ENCODE measurements at regions not wholly inside any gene's neighbourhood (a gene's known extent, or its start where the extent isn't known, plus 50 kb on each side); places are given as distances from the start of the nearest gene placed in this dataset.
"Not testable (repeated sequence)": the region's sequence is repeated elsewhere in the genome, so short reads cannot be mapped to it uniquely, and the experiment has no call there.

DNA sequence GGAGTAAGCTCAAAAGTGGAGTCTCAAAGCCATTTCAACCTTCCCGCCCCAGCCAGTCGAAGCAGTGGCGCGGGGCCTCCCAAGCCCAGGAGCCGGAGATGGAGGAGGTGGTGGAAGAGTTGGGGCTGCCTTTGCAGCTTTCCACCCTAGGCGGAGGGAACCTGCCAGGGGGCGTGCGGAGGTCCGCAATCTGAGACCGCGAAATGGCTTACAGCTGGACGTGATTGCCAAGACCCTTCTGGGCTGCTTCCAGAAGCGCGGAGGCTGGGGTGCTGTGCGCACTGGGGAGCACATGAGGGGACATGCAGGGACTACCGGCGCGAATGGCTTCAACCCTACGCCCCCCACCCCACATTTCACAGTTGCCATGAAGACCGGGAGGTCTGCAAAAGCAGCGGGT lies 86.2 kb downstream of the PRR15 start:
- no peaks in the 10 kb centered on the region for H3K9me3 ChIP-seq (ENCODE audit: control insufficient read depth, low read length)
- H3K4me3 ChIP-seq (ENCODE audit: insufficient read depth, low read depth, low read length) = no peak overlapping the region
- 94 to 97% methylated on average over 21 of the region's 21 CpGs for WGBS, 2 experiments
- no peaks in the 10 kb centered on the region for H3K36me3 ChIP-seq (ENCODE audit: control insufficient read depth, insufficient read depth, low read length)
- no peak overlapping the region for H3K27ac ChIP-seq (ENCODE audit: insufficient read depth, low read depth, low read length, poor library complexity, severe bottlenecking)
- no peaks in the 10 kb centered on the region for H3K4me1 ChIP-seq (ENCODE audit: control insufficient read depth, insufficient read depth, low read length)
- H3K27me3 ChIP-seq (ENCODE audit: control insufficient read depth, insufficient read depth, low read length, poor library complexity, severe bottlenecking) = no peaks in the 10 kb centered on the region

DNA sequence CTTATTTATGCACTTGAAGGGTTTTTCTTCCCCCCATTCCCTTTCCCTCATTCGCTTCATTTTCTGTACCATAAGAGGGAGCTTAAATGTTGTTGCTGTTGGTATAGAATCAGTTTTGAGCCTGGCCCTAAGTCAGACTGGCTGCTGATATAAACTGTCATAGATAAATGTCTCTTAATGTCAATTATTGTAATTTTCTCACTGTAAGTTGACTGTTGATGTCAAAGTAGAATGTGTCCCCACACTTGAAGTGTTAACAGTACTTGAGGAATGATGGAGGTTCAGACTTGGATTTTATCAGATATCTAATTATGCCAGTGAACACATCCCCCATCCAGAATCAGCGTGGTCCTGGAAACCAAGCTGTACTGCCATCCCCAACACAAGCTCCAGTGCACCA lies 87.8 kb downstream of the PRR15 start:
- no peak overlapping the region for H3K4me3 ChIP-seq (ENCODE audit: insufficient read depth, low read depth, low read length)
- H3K36me3 ChIP-seq (ENCODE audit: control insufficient read depth, insufficient read depth, low read length) = no peaks in the 10 kb centered on the region
- 81 to 90% methylated on average over 1 of the region's 2 CpGs for WGBS, 2 experiments
- no peaks in the 10 kb centered on the region for H3K9me3 ChIP-seq (ENCODE audit: control insufficient read depth, low read length)
- no peak overlapping the region for H3K27ac ChIP-seq (ENCODE audit: insufficient read depth, low read depth, low read length, poor library complexity, severe bottlenecking)
- H3K27me3 ChIP-seq (ENCODE audit: control insufficient read depth, insufficient read depth, low read length, poor library complexity, severe bottlenecking) = no peaks in the 10 kb centered on the region
- H3K4me1 ChIP-seq (ENCODE audit: control insufficient read depth, insufficient read depth, low read length) = no peaks in the 10 kb centered on the region

DNA sequence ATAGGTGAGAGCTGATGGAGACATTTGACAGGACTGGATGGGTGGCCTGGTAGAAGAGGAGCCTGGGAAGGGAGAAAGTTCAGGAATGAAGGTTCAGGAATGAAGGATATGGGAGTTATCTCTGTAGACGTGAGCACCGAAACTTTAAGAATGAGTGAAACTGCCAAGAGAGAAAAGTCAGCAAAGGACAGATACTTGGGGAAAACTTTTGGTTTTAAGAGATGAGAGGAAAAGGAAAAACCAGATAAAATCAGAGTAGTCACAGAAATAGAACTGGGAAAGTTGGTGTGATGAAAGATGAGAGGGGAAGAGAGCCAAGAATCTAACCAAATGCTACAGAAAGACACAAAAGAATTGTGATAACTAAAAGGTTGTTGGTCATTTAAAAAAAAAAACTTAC lies 88.9 kb downstream of the PRR15 start:
- H3K27ac ChIP-seq (ENCODE audit: insufficient read depth, low read depth, low read length, poor library complexity, severe bottlenecking) = no peak overlapping the region
- H3K27me3 ChIP-seq (ENCODE audit: control insufficient read depth, insufficient read depth, low read length, poor library complexity, severe bottlenecking) = no peaks in the 10 kb centered on the region
- H3K9me3 ChIP-seq (ENCODE audit: control insufficient read depth, low read length) = no peaks in the 10 kb centered on the region
- H3K4me1 ChIP-seq (ENCODE audit: control insufficient read depth, insufficient read depth, low read length) = no peaks in the 10 kb centered on the region
- H3K36me3 ChIP-seq (ENCODE audit: control insufficient read depth, insufficient read depth, low read length) = no peaks in the 10 kb centered on the region
- no peak overlapping the region for H3K4me3 ChIP-seq (ENCODE audit: insufficient read depth, low read depth, low read length)
- 93 to 95% methylated on average over 2 of the region's 2 CpGs for WGBS, 2 experiments

DNA sequence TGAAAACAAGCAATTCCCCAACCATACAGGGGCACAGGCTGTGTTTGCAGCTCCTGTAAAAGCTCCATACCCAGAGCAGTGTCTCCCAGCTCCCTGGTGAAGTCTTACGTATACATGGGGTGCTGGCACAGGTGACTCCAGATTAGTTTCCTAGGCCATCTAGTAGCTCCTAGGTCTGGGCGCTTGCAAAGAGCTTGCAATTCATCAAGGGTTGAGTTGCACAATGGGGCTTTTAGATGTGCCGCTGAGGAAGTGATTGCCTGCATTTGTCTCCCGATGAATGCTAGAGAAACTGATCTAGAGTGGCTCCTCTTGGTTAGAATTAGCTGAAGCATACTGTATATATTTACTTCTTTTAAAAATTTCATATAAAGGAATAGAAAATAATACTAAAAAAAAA lies 90.7 kb downstream of the PRR15 start:
- WGBS, 2 experiments = 52 to 64% methylated on average over 4 of the region's 4 CpGs

DNA sequence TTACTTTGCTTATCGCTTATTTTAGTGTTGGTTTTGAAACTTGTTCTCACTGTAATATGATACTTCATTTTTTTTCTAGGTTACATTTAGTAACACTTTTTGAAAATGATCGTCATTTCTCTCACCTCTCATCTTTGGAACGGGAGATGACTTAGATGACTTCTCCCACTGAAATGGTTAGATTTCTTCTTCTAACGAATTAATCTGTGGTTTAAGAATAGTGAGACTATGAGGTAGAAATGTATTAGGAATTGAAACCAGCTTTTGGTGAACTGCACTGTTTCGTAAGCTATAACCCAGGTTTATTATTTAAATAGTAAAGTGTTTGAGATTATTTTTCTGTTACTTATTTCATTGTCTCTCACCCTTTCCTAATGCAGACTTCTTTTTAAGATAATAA lies 93.7 kb downstream of the PRR15 start:
- Histone ChIP-seq H3K36me3 (ENCODE audit: control insufficient read depth, insufficient read depth, low read length) (no peaks in the 10 kb centered on the region), H3K9me3 (ENCODE audit: control insufficient read depth, low read length) (no peaks in the 10 kb centered on the region), H3K4me3 (ENCODE audit: insufficient read depth, low read depth, low read length) (no peak overlapping the region), H3K27ac (ENCODE audit: insufficient read depth, low read depth, low read length, poor library complexity, severe bottlenecking) (no peak overlapping the region), H3K4me1 (ENCODE audit: control insufficient read depth, insufficient read depth, low read length) (no peaks in the 10 kb centered on the region), H3K27me3 (ENCODE audit: control insufficient read depth, insufficient read depth, low read length, poor library complexity, severe bottlenecking) (no peaks in the 10 kb centered on the region)
- WGBS, 2 experiments = 92 to 97% methylated on average over 2 to 4 of the region's 5 CpGs

More for the DNA sequence above, 90.7 kb downstream of the PRR15 start:
- H3K4me1 ChIP-seq (ENCODE audit: control insufficient read depth, insufficient read depth, low read length); H3K36me3 ChIP-seq (ENCODE audit: control insufficient read depth, insufficient read depth, low read length); H3K27ac ChIP-seq (ENCODE audit: insufficient read depth, low read depth, low read length, poor library complexity, severe bottlenecking); H3K27me3 ChIP-seq (ENCODE audit: control insufficient read depth, insufficient read depth, low read length, poor library complexity, severe bottlenecking); H3K9me3 ChIP-seq (ENCODE audit: control insufficient read depth, low read length); H3K4me3 ChIP-seq (ENCODE audit: insufficient read depth, low read depth, low read length): not testable (repeated sequence)

DNA sequence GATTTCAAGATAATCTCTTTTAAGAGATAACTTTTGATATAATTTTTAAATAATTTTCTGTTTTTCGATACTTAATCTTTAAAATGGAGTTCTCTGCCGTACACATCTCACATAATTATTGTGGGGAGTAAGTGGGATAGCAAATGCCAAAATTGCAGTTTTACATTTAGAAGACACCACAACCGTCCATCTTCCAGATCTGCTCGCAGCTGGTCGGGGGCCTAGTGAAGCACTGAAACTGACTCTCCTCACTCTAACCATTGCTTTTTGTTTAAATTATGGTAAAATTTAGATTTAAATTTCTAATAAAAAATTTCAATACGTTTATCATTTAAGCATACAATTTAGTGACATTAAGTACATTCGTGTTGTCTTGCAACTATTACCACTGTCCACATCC lies 94.2 kb downstream of the PRR15 start:
- Histone ChIP-seq H3K27ac (ENCODE audit: insufficient read depth, low read depth, low read length, poor library complexity, severe bottlenecking) (no peak overlapping the region), H3K36me3 (ENCODE audit: control insufficient read depth, insufficient read depth, low read length) (no peaks in the 10 kb centered on the region), H3K4me3 (ENCODE audit: insufficient read depth, low read depth, low read length) (no peak overlapping the region), H3K4me1 (ENCODE audit: control insufficient read depth, insufficient read depth, low read length) (no peaks in the 10 kb centered on the region), H3K27me3 (ENCODE audit: control insufficient read depth, insufficient read depth, low read length, poor library complexity, severe bottlenecking) (no peaks in the 10 kb centered on the region), H3K9me3 (ENCODE audit: control insufficient read depth, low read length) (no peaks in the 10 kb centered on the region)
- WGBS, 2 experiments = 97 to 98% methylated on average over 4 to 5 of the region's 7 CpGs

DNA sequence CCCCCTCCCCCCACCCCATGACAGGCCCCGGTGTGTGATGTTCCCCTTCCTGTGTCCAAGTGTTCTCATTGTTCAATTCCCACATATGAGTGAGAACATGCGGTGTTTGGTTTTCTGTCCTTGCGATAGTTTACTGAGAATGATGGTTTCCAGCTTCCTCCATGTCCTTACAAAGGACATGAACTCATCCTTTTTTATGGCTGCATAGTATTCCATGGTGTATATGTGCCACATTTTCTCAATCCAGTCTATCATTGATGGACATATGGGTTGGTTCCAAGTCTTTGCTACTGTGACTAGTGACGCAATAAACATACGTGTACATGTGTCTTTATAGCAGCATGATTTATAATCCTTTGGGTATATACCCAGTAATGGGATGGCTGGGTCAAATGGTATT lies 95.6 kb downstream of the PRR15 start:
- H3K36me3 ChIP-seq (ENCODE audit: control insufficient read depth, insufficient read depth, low read length); H3K27ac ChIP-seq (ENCODE audit: insufficient read depth, low read depth, low read length, poor library complexity, severe bottlenecking); H3K4me3 ChIP-seq (ENCODE audit: insufficient read depth, low read depth, low read length); H3K27me3 ChIP-seq (ENCODE audit: control insufficient read depth, insufficient read depth, low read length, poor library complexity, severe bottlenecking); H3K9me3 ChIP-seq (ENCODE audit: control insufficient read depth, low read length); H3K4me1 ChIP-seq (ENCODE audit: control insufficient read depth, insufficient read depth, low read length): not testable (repeated sequence)
- 91 to 98% methylated on average over 4 to 5 of the region's 5 CpGs for WGBS, 2 experiments

DNA sequence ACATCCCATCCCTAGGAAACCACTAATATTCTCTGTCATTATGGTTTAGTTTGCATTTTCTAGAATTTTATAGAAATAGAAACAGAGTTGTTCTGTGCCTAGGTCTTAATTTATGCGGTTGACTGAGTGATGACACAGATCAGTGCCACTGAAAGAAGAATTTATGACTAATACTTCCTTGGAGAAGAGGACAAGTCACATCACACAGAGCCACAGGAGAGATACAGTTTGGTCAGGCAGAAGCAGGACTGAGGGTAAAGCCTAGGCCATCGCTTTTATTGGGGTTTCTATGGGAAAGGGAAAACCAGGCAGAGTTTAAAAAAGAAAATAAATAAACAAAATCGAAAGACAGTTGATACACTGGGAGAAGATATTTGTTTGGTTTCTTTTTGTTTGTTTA lies 99.3 kb downstream of the PRR15 start:
- WGBS, 2 experiments = 92 to 96% methylated on average over 3 of the region's 3 CpGs
- H3K27me3 ChIP-seq (ENCODE audit: control insufficient read depth, insufficient read depth, low read length, poor library complexity, severe bottlenecking); H3K27ac ChIP-seq (ENCODE audit: insufficient read depth, low read depth, low read length, poor library complexity, severe bottlenecking); H3K4me3 ChIP-seq (ENCODE audit: insufficient read depth, low read depth, low read length); H3K4me1 ChIP-seq (ENCODE audit: control insufficient read depth, insufficient read depth, low read length); H3K9me3 ChIP-seq (ENCODE audit: control insufficient read depth, low read length); H3K36me3 ChIP-seq (ENCODE audit: control insufficient read depth, insufficient read depth, low read length): not testable (repeated sequence)

DNA sequence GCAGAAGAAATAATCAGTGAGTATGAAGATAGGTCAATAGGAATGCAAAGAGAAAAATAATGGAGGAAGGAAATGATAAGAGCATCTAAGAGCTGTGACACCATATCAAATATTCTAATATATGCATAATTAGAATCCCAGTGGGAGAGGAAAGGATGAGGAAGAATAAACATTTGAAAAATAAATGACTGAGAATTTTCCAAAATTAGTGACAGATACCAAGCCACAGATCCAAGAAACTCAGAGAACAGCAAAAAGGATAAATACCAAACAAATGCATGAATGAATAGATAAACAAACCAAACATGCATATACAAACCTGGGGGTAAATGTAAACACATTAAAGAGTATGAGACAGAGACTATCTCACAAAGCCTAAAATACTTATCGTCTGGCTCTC lies 101.4 kb downstream of the PRR15 start:
- H3K27me3 ChIP-seq (ENCODE audit: control insufficient read depth, insufficient read depth, low read length, poor library complexity, severe bottlenecking); H3K9me3 ChIP-seq (ENCODE audit: control insufficient read depth, low read length); H3K4me1 ChIP-seq (ENCODE audit: control insufficient read depth, insufficient read depth, low read length); H3K36me3 ChIP-seq (ENCODE audit: control insufficient read depth, insufficient read depth, low read length); H3K27ac ChIP-seq (ENCODE audit: insufficient read depth, low read depth, low read length, poor library complexity, severe bottlenecking); H3K4me3 ChIP-seq (ENCODE audit: insufficient read depth, low read depth, low read length): not testable (repeated sequence)
- WGBS, 2 experiments = 83% methylated on average over 1 of the region's 1 CpG; no CpG with 5 or more reads in 1 of the 2 experiments

DNA sequence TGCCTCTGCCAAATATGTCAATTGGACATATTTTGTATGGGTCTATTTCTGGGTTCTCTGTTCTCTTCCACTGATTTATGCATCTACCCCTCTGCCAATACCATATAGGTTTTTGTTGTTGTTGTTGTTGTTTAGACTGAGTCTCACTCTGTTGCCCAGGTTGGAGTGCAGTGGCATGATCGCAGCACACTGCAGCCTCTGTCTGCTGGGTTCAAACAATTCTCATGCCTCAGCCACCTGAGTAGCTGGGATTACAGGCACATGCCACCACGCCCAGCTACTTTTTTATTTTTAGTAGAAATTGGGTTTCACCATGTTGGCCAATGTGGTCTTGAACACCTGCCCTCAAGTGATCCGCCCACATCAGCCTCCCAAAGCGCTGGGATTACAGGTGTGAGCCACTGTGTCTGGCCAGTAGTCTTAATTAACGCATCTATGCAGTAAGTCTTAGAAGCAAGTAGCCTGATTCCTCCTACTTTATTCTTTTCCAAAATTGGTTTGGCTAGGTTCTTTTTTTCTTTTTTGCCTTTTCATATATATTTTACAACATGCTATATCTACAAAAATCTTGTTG lies 103.5 kb downstream of the PRR15 start:
- not testable (repeated sequence) for H3K27me3 ChIP-seq (ENCODE audit: control insufficient read depth, insufficient read depth, low read length, poor library complexity, severe bottlenecking); H3K36me3 ChIP-seq (ENCODE audit: control insufficient read depth, insufficient read depth, low read length); H3K27ac ChIP-seq (ENCODE audit: insufficient read depth, low read depth, low read length, poor library complexity, severe bottlenecking); H3K9me3 ChIP-seq (ENCODE audit: control insufficient read depth, low read length); H3K4me1 ChIP-seq (ENCODE audit: control insufficient read depth, insufficient read depth, low read length); H3K4me3 ChIP-seq (ENCODE audit: insufficient read depth, low read depth, low read length)
- WGBS, 2 experiments = 95 to 100% methylated on average over 4 of the region's 5 CpGs

DNA sequence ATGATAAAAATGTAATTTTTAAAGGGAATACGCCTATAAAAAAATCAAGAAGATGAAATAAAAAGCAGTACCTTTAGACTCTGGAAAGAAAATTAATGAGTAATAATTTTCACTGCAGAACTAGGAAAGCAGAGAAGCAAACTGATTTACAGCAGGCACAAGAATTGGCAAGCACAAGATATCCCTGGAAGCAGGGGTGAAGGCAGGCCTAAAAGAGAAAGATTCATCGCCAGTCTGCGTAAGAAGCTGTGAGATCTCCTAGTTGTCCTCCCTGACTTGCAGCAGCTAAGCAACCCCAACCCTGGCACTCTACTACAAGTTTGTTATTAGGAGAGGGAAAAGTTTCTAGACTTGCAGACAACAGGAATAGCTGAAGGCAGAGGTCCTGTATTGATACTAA lies 107.7 kb downstream of the PRR15 start:
- H3K4me1 ChIP-seq (ENCODE audit: control insufficient read depth, insufficient read depth, low read length) = not testable (repeated sequence)
- 80 to 97% methylated on average over 2 to 3 of the region's 3 CpGs for WGBS, 2 experiments

More for the DNA sequence above, 107.7 kb downstream of the PRR15 start:
- H3K4me3 ChIP-seq (ENCODE audit: insufficient read depth, low read depth, low read length); H3K9me3 ChIP-seq (ENCODE audit: control insufficient read depth, low read length); H3K27ac ChIP-seq (ENCODE audit: insufficient read depth, low read depth, low read length, poor library complexity, severe bottlenecking); H3K27me3 ChIP-seq (ENCODE audit: control insufficient read depth, insufficient read depth, low read length, poor library complexity, severe bottlenecking); H3K36me3 ChIP-seq (ENCODE audit: control insufficient read depth, insufficient read depth, low read length): not testable (repeated sequence)
